ENCODE measurements at regions not wholly inside any gene's neighbourhood (a gene's known extent, or its start where the extent isn't known, plus 50 kb on each side); places are given as distances from the start of the nearest gene placed in this dataset.
A peak's percentile ranks its signal among the peaks of the same experiment; 100 is the strongest.

GRCh38 chr3:30195352-30195751 is 411.0 kb upstream of the TGFBR2 start:
- TF ChIP-seq POLR2A (IDR thresholded peaks at IDR 0.05): no peak
- TF ChIP-seq POLR2AphosphoS5 (IDR thresholded peaks at IDR 0.05; ENCODE audit: insufficient read depth in 1 of 2, low read depth in 1 of 2): no peak
- no peak for TF ChIP-seq CTCF (IDR thresholded peaks at IDR 0.05)
- H3K27me3 ChIP-seq: no peaks in the 10 kb centered on the region
- H3K4me3 ChIP-seq: no peak overlapping the region
- H3K27ac ChIP-seq: no peak overlapping the region
- DNase-seq (ENCODE audit: extremely low spot score in 2 of 2): no peak
- no peaks in the 10 kb centered on the region for H3K4me1 ChIP-seq
- intact Hi-C loops (cut with DNase I): loop anchor here (5.0 kb wide), 1 partner anchor 88 kb away; no protein-coding TSS in a partner anchor
- H3K36me3 ChIP-seq: no peaks in the 10 kb centered on the region
- no peaks in the 10 kb centered on the region for H3K9me3 ChIP-seq

GRCh38 chr3:30198162-30198561 is 408.2 kb upstream of the TGFBR2 start:
- intact Hi-C loops (cut with DNase I): loop anchor here (5.0 kb wide), 1 partner anchor 91 kb away; no protein-coding TSS in a partner anchor

DNA sequence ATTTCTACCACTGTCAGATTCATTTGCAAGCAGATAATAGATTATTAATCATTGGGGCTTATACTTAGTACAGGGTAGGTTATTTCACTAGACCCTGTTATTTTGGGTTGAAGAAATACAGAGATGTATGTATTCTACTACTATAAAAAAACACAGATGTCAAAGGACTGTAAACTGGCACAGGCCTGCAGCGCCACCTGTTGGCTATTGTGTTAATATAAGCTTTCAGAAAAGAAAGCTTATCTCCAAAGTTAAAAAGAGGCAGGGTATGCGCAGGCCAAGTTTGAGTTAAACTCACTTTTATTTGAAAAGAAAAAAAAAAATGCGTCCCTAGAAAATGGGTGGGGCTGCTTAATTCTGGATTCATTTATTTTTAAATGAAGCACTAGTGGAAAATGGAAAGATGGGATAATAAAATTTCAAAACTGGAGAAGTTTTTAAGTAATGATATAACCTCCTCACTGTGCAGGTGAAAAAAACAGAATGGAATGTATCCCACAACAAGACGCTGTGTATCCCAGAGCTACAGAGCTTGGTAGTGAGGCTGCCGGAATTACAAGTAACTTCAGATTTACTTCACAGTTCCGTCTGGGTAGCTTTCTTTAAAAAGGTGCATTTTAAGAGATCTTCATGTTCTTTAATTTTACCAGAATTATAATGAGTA is 407.2 kb upstream of the TGFBR2 start:
- intact Hi-C loops (cut with DNase I): loop anchor here (5.0 kb wide), 1 partner anchor 92 kb away; no protein-coding TSS in a partner anchor
- Histone ChIP-seq H3K4me1 (no peaks in the 10 kb centered on the region), H3K9me3 (no peaks in the 10 kb centered on the region), H3K36me3 (no peaks in the 10 kb centered on the region), H3K4me3 (no peak overlapping the region), H3K27ac (peak overlapping the region; percentile 24), H3K27me3 (no peaks in the 10 kb centered on the region)
- no peak for DNase-seq (ENCODE audit: extremely low spot score in 2 of 2)
- TF ChIP-seq POLR2A (IDR thresholded peaks at IDR 0.05): no peak
- peak; percentile 56 to 79 (median 61) for TF ChIP-seq CTCF (IDR thresholded peaks at IDR 0.05)
- no peak for TF ChIP-seq POLR2AphosphoS5 (IDR thresholded peaks at IDR 0.05; ENCODE audit: insufficient read depth in 1 of 2, low read depth in 1 of 2)

More at GRCh38 chr3:30198162-30198561, 408.2 kb upstream of the TGFBR2 start:
- Histone ChIP-seq H3K27me3 (no peaks in the 10 kb centered on the region), H3K27ac (no peak overlapping the region), H3K4me1 (no peaks in the 10 kb centered on the region), H3K36me3 (no peaks in the 10 kb centered on the region), H3K9me3 (no peaks in the 10 kb centered on the region), H3K4me3 (no peak overlapping the region)
- no peak for TF ChIP-seq POLR2AphosphoS5 (IDR thresholded peaks at IDR 0.05; ENCODE audit: insufficient read depth in 1 of 2, low read depth in 1 of 2)
- no peak for TF ChIP-seq POLR2A (IDR thresholded peaks at IDR 0.05)
- no peak for TF ChIP-seq CTCF (IDR thresholded peaks at IDR 0.05)
- no peak for DNase-seq (ENCODE audit: extremely low spot score in 2 of 2)

GRCh38 chr3:30199855-30200254 is 406.5 kb upstream of the TGFBR2 start:
- Histone ChIP-seq H3K4me1 (no peaks in the 10 kb centered on the region), H3K36me3 (no peaks in the 10 kb centered on the region), H3K4me3 (no peak overlapping the region), H3K9me3 (no peaks in the 10 kb centered on the region), H3K27me3 (no peaks in the 10 kb centered on the region), H3K27ac (peak overlapping the region; percentile 24)
- TF ChIP-seq CTCF (IDR thresholded peaks at IDR 0.05) (no peak), POLR2AphosphoS5 (IDR thresholded peaks at IDR 0.05; ENCODE audit: insufficient read depth in 1 of 2, low read depth in 1 of 2) (no peak), POLR2A (IDR thresholded peaks at IDR 0.05) (no peak)
- DNase-seq (ENCODE audit: extremely low spot score in 2 of 2): no peak
- intact Hi-C loops (cut with DNase I): loop anchor here (5.0 kb wide), 1 partner anchor 93 kb away; no protein-coding TSS in a partner anchor

DNA sequence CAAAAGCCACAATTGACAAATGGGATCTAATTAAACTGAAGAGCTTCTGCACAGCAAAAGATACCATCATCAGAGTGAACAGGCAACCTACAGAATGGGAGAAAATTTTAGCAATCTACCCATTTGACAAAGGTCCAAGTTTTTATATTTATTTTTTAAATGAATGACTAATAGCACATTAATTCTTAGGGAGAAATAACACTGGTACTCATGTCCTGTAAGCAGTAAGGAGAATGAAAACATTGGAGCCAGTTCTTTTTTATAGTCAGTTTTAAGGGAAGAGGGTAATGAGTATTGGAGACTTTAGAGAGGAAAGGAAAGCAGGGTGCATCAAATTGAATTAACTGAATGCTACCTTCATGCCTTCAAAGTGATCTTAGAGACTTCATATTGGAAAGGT is 404.7 kb upstream of the TGFBR2 start:
- Histone ChIP-seq H3K36me3 (no peaks in the 10 kb centered on the region), H3K4me3 (no peak overlapping the region), H3K4me1 (no peaks in the 10 kb centered on the region), H3K27ac (no peak overlapping the region), H3K27me3 (no peaks in the 10 kb centered on the region), H3K9me3 (no peaks in the 10 kb centered on the region)
- intact Hi-C loops (cut with DNase I): no loop called here
- TF ChIP-seq POLR2A (IDR thresholded peaks at IDR 0.05) (no peak), POLR2AphosphoS5 (IDR thresholded peaks at IDR 0.05; ENCODE audit: insufficient read depth in 1 of 2, low read depth in 1 of 2) (no peak), CTCF (IDR thresholded peaks at IDR 0.05) (no peak)
- no peak for DNase-seq (ENCODE audit: extremely low spot score in 2 of 2)
